ENCODE measurements at regions not wholly inside any gene's neighbourhood (a gene's known extent, or its start where the extent isn't known, plus 50 kb on each side); places are given as distances from the start of the nearest gene placed in this dataset.

GRCh38 chrX:25069209-25069608 is 53.4 kb upstream of the ARX start:
- TF ChIP-seq CTCF (IDR thresholded peaks at IDR 0.05), result no peak
- no peak for TF ChIP-seq POLR2A (IDR thresholded peaks at IDR 0.05)
